ENCODE measurements at regions not wholly inside any gene's neighbourhood (a gene's known extent, or its start where the extent isn't known, plus 50 kb on each side); places are given as distances from the start of the nearest gene placed in this dataset.

GRCh38 chr20:54272901-54273488 is 65.1 kb downstream of the PFDN4 start:
- Histone ChIP-seq H3K36me3 (ENCODE audit: control insufficient read depth, insufficient read depth, low read length) (no peaks in the 10 kb centered on the region), H3K27ac (ENCODE audit: low read length) (no peak overlapping the region), H3K4me1 (ENCODE audit: control insufficient read depth, insufficient read depth, low read length) (no peaks in the 10 kb centered on the region), H3K4me3 (ENCODE audit: low read length) (no peak overlapping the region), H3K27me3 (ENCODE audit: control insufficient read depth, insufficient read depth, low read length) (no peaks in the 10 kb centered on the region), H3K9me3 (replicated peaks; ENCODE audit: control insufficient read depth, low read depth, low read length) (no peaks in the 10 kb centered on the region)
- WGBS (ENCODE audit: insufficient coverage), result 65% methylated on average over 3 of the region's 4 CpGs
- DNase-seq, result no peak

GRCh38 chr20:54275359-54276111 is 67.6 kb downstream of the PFDN4 start:
- H3K9me3 ChIP-seq (replicated peaks; ENCODE audit: control insufficient read depth, low read depth, low read length), result no peaks in the 10 kb centered on the region
- H3K27ac ChIP-seq (ENCODE audit: low read length), result no peak overlapping the region
- no peaks in the 10 kb centered on the region for H3K36me3 ChIP-seq (ENCODE audit: control insufficient read depth, insufficient read depth, low read length)
- no peak for DNase-seq
- 100% methylated on average over 1 of the region's 4 CpGs for WGBS (ENCODE audit: insufficient coverage)
- no peaks in the 10 kb centered on the region for H3K27me3 ChIP-seq (ENCODE audit: control insufficient read depth, insufficient read depth, low read length)
- no peak overlapping the region for H3K4me3 ChIP-seq (ENCODE audit: low read length)
- H3K4me1 ChIP-seq (ENCODE audit: control insufficient read depth, insufficient read depth, low read length), result no peaks in the 10 kb centered on the region

- Histone ChIP-seq H3K4me1 (ENCODE audit: control insufficient read depth, insufficient read depth, low read length) (no peaks in the 10 kb centered on the region), H3K36me3 (ENCODE audit: control insufficient read depth, insufficient read depth, low read length) (no peaks in the 10 kb centered on the region), H3K9me3 (replicated peaks; ENCODE audit: control insufficient read depth, low read depth, low read length) (no peaks in the 10 kb centered on the region), H3K27me3 (ENCODE audit: control insufficient read depth, insufficient read depth, low read length) (no peaks in the 10 kb centered on the region), H3K27ac (ENCODE audit: low read length) (no peak overlapping the region), H3K4me3 (ENCODE audit: low read length) (no peak overlapping the region)
- no peak for DNase-seq
- WGBS (ENCODE audit: insufficient coverage), result 100% methylated on average over 2 of the region's 4 CpGs
These were observed 68.8 kb downstream of the PFDN4 start for GRCh38 chr20:54276577-54277169.

- no peaks in the 10 kb centered on the region for H3K4me1 ChIP-seq (ENCODE audit: control insufficient read depth, insufficient read depth, low read length)
- WGBS (ENCODE audit: insufficient coverage), result no CpG with 5 or more reads among the region's 4 CpGs
- no peaks in the 10 kb centered on the region for H3K27me3 ChIP-seq (ENCODE audit: control insufficient read depth, insufficient read depth, low read length)
- DNase-seq, result no peak
- no peak overlapping the region for H3K27ac ChIP-seq (ENCODE audit: low read length)
- H3K36me3 ChIP-seq (ENCODE audit: control insufficient read depth, insufficient read depth, low read length), result no peaks in the 10 kb centered on the region
- no peaks in the 10 kb centered on the region for H3K9me3 ChIP-seq (replicated peaks; ENCODE audit: control insufficient read depth, low read depth, low read length)
- H3K4me3 ChIP-seq (ENCODE audit: low read length), result no peak overlapping the region
These were observed 70.4 kb downstream of the PFDN4 start for GRCh38 chr20:54278262-54278661.

- no peaks in the 10 kb centered on the region for H3K36me3 ChIP-seq (ENCODE audit: control insufficient read depth, insufficient read depth, low read length)
- no peak for DNase-seq
- 60% methylated on average over 1 of the region's 5 CpGs for WGBS (ENCODE audit: insufficient coverage)
- H3K4me1 ChIP-seq (ENCODE audit: control insufficient read depth, insufficient read depth, low read length), result no peaks in the 10 kb centered on the region
- H3K4me3 ChIP-seq (ENCODE audit: low read length), result no peak overlapping the region
- no peaks in the 10 kb centered on the region for H3K27me3 ChIP-seq (ENCODE audit: control insufficient read depth, insufficient read depth, low read length)
- H3K27ac ChIP-seq (ENCODE audit: low read length), result no peak overlapping the region
- H3K9me3 ChIP-seq (replicated peaks; ENCODE audit: control insufficient read depth, low read depth, low read length), result no peaks in the 10 kb centered on the region
These were observed 74.7 kb downstream of the PFDN4 start for GRCh38 chr20:54282625-54283024.

- H3K27me3 ChIP-seq (ENCODE audit: control insufficient read depth, insufficient read depth, low read length), result no peaks in the 10 kb centered on the region
- no peaks in the 10 kb centered on the region for H3K9me3 ChIP-seq (replicated peaks; ENCODE audit: control insufficient read depth, low read depth, low read length)
- H3K4me1 ChIP-seq (ENCODE audit: control insufficient read depth, insufficient read depth, low read length), result no peaks in the 10 kb centered on the region
- H3K27ac ChIP-seq (ENCODE audit: low read length), result no peak overlapping the region
- H3K36me3 ChIP-seq (ENCODE audit: control insufficient read depth, insufficient read depth, low read length), result no peaks in the 10 kb centered on the region
- H3K4me3 ChIP-seq (ENCODE audit: low read length), result no peak overlapping the region
- DNase-seq, result peak; percentile 37
- WGBS (ENCODE audit: insufficient coverage), result 80% methylated on average over 2 of the region's 2 CpGs
These were observed 75.4 kb downstream of the PFDN4 start for GRCh38 chr20:54283253-54283652.

GRCh38 chr20:54284928-54285704 is 77.2 kb downstream of the PFDN4 start:
- Histone ChIP-seq H3K4me1 (ENCODE audit: control insufficient read depth, insufficient read depth, low read length) (no peaks in the 10 kb centered on the region), H3K4me3 (ENCODE audit: low read length) (no peak overlapping the region), H3K27ac (ENCODE audit: low read length) (no peak overlapping the region), H3K36me3 (ENCODE audit: control insufficient read depth, insufficient read depth, low read length) (no peaks in the 10 kb centered on the region), H3K27me3 (ENCODE audit: control insufficient read depth, insufficient read depth, low read length) (no peaks in the 10 kb centered on the region), H3K9me3 (replicated peaks; ENCODE audit: control insufficient read depth, low read depth, low read length) (no peaks in the 10 kb centered on the region)
- WGBS (ENCODE audit: insufficient coverage), result 88% methylated on average over 2 of the region's 5 CpGs
- no peak for DNase-seq

- Histone ChIP-seq H3K36me3 (ENCODE audit: control insufficient read depth, insufficient read depth, low read length) (no peaks in the 10 kb centered on the region), H3K27ac (ENCODE audit: low read length) (no peak overlapping the region), H3K9me3 (replicated peaks; ENCODE audit: control insufficient read depth, low read depth, low read length) (no peaks in the 10 kb centered on the region), H3K4me1 (ENCODE audit: control insufficient read depth, insufficient read depth, low read length) (no peaks in the 10 kb centered on the region), H3K4me3 (ENCODE audit: low read length) (no peak overlapping the region), H3K27me3 (ENCODE audit: control insufficient read depth, insufficient read depth, low read length) (no peaks in the 10 kb centered on the region)
- WGBS (ENCODE audit: insufficient coverage), result 79% methylated on average over 3 of the region's 6 CpGs
- DNase-seq, result no peak
These were observed 82.7 kb downstream of the PFDN4 start for GRCh38 chr20:54290636-54291035.

GRCh38 chr20:54291339-54292010 is 83.6 kb downstream of the PFDN4 start:
- Histone ChIP-seq H3K4me3 (ENCODE audit: low read length) (no peak overlapping the region), H3K4me1 (ENCODE audit: control insufficient read depth, insufficient read depth, low read length) (no peaks in the 10 kb centered on the region), H3K27ac (ENCODE audit: low read length) (no peak overlapping the region), H3K36me3 (ENCODE audit: control insufficient read depth, insufficient read depth, low read length) (no peaks in the 10 kb centered on the region), H3K9me3 (replicated peaks; ENCODE audit: control insufficient read depth, low read depth, low read length) (no peaks in the 10 kb centered on the region), H3K27me3 (ENCODE audit: control insufficient read depth, insufficient read depth, low read length) (no peaks in the 10 kb centered on the region)
- DNase-seq, result no peak
- WGBS (ENCODE audit: insufficient coverage), result no CpG with 5 or more reads among the region's 3 CpGs

- H3K4me3 ChIP-seq (ENCODE audit: low read length), result no peak overlapping the region
- no peaks in the 10 kb centered on the region for H3K36me3 ChIP-seq (ENCODE audit: control insufficient read depth, insufficient read depth, low read length)
- no peaks in the 10 kb centered on the region for H3K9me3 ChIP-seq (replicated peaks; ENCODE audit: control insufficient read depth, low read depth, low read length)
- no CpG with 5 or more reads among the region's 3 CpGs for WGBS (ENCODE audit: insufficient coverage)
- no peak for DNase-seq
- no peak overlapping the region for H3K27ac ChIP-seq (ENCODE audit: low read length)
- no peaks in the 10 kb centered on the region for H3K27me3 ChIP-seq (ENCODE audit: control insufficient read depth, insufficient read depth, low read length)
- no peaks in the 10 kb centered on the region for H3K4me1 ChIP-seq (ENCODE audit: control insufficient read depth, insufficient read depth, low read length)
These were observed 84.3 kb downstream of the PFDN4 start for GRCh38 chr20:54292185-54292584.
